ENCODE measurements at regions not wholly inside any gene's neighbourhood (a gene's known extent, or its start where the extent isn't known, plus 50 kb on each side); places are given as distances from the start of the nearest gene placed in this dataset.
"Not testable (repeated sequence)": the region's sequence is repeated elsewhere in the genome, so short reads cannot be mapped to it uniquely, and the experiment has no call there.

DNA sequence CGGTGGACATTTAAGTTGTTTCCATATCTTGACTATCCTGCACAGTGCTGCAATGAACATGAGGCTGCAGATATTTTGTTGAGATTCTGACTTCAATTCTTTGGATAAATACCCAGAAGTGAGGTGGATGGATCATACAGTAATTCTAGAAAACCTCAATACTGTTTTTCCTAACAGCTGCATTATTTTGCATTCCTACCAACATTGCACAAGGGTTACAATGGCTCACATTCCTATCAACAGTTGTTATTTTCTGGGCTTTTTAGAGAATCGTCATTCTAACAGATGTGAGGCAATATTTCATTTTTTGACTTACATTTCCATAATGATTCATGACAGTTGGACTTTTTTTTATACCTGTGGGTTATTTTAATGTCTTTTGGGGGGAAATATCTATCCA lies 716.9 kb upstream of the ANO3 start:
- DNase-seq (ENCODE audit: low read depth), result no peak

DNA sequence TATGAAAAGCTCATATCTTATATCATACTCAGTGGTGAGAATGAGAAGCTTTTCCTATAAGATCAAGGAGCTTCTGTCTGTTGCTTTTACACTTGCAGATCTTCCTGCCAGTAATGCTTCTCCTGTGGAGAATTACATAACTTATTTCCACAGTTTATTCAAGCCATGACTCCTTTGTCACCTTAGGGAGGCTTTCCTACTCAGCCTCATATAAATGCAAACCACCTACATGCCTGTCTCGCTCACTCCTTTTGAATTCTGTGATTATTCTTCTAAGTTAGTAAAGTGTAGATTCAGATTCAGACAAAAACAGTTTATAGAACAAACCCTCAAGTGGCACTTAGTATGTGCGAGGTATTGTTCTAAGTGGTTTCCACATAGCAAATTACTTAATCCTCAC lies 716.1 kb upstream of the ANO3 start:
- no peak for DNase-seq (ENCODE audit: low read depth)

DNA sequence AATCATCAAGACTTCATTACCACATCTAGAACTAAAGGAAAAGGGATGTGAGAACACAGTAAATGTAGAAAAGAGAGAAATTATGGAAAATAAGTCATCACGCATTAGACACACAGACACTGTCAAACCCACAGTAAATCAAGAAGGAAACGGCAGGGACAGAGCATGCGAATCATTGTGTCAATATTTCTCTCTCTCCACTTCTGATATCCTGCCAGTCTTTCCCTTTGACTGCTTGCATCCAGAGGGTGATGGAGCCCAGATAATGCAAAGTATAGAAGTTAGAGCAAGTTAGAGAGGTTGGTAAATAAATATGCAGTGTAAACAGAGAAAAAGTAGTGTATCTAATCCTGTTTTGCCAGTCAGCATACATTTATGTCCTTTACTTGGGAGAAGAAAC lies 706.8 kb upstream of the ANO3 start:
- DNase-seq (ENCODE audit: low read depth), result no peak

DNA sequence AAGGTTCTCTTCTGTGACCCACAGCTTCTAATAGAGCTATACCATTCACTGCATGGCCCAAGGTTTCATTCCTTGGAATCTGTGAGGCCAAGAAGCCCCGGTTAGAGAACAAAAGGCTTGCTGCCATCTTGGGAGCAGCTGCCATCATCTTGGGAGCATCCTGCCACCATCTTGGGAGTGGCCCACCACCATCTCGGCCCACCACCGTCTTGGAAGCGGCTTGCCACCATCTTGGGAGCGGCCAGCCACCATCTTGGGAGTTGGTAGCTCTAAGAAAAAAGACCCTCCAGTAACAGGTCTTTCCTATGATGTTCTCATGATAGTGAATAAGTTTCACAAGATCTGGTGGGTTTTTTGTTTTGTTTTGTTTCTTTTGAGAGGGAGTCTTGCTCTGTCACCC lies 703.9 kb upstream of the ANO3 start:
- no peak for DNase-seq (ENCODE audit: low read depth)

DNA sequence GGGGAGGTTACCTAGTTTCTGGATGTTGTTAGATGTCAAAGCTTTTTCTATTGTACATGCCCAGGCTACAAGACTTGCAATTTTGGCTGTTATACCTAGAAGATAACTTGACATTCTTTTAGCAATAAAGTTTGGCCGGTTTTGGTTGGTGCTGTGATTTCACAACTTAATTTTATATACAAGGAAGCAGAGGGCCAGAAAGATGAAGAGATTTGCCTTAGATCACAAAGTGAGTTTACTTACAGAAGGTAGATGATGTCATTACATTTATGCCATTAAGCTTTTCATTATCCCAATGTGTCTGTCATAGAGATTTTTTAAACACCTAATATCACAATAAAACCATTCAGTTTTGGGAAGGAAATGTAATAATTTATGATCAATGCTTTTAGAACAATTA lies 698.7 kb upstream of the ANO3 start:
- DNase-seq (ENCODE audit: low read depth), result no peak

DNA sequence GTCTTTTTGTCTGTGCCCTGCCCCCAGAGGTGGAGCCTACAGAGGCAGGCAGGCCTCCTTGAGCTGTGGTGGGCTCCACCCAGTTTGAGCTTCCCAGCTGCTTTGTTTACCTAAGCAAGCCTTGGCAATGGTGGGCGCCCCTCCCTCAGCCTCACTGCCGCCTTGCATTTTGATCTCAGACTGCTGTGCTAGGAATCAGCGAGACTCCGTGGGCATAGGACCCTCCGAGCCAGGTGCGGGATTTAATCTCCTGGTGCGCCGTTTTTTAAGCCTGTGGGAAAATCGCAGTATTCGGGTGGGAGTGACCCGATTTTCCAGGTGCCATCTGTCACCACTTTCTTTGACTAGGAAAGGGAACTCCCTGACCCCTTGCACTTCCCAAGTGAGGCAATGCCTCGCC lies 682.7 kb upstream of the ANO3 start:
- not testable (repeated sequence) for DNase-seq (ENCODE audit: low read depth)

DNA sequence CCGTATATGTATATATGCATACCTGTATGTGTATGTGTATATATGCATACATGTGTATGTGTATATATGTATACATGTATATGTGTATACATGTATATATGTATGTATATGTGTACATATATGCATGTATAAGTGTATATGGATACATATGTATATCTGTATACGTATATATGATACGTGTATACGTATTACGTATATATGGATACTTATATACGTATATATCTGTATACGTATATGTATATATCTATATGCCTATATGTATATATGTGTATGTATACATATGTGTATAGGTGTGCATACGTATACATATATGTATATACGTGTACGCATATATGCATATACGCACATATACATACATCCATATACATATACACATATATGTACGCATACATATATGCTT lies 681.6 kb upstream of the ANO3 start:
- no peak for DNase-seq (ENCODE audit: low read depth)

DNA sequence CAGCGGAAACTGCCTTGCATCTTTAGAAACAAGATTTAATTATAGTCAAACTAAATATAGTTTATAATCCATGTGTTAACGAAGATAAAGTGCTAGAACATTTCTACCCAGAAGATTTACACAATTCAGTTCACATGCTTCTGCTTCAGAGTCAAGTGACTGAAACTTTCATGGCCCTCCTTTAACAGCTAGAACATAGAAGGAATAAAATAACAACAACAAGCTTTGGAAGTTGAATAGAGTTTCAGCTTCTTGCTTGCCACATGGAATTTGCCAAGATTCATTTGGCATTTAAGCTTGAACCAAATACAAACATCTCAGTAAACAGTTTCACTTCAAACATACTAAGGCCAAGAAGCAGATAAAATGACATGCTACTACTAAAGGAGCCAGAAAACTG lies 676.3 kb upstream of the ANO3 start:
- DNase-seq (ENCODE audit: low read depth), result no peak

DNA sequence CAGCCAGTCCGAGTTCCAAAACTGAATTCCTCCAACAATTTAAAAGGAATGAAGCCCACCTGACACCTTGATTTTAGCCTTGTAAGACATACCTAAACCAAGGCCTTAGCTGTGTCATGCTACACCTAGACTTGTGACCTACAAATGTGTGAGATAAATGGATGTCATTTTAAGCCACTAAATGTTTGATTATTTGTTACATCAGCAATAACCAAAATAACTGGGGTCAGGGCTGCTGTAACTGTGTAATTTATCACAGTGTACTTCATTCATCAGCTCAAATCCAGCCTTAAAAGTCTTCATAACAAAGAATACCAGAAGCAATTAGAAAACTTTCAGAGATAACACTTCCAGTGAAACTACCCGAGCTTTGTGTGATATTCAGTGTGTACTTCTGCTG lies 673.0 kb upstream of the ANO3 start:
- no peak for DNase-seq (ENCODE audit: low read depth)

DNA sequence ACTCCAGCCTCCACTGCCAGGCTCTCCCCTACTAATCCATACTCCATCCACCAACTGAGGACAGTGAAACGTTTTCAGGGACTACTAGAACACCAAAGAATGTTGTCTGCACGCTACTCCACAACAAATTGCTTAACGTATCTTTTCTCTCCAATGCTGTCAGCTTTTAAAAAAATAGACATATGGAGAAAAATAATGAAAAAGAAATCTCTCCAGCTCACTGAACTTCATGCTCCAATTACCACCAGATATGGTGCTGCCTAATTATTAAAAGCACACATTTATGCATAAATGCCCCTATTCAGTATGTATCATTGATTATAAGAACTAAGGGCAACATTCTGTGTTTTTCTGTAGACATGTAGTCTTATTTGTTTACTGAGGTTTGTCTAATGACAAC lies 672.2 kb upstream of the ANO3 start:
- no peak for DNase-seq (ENCODE audit: low read depth)

DNA sequence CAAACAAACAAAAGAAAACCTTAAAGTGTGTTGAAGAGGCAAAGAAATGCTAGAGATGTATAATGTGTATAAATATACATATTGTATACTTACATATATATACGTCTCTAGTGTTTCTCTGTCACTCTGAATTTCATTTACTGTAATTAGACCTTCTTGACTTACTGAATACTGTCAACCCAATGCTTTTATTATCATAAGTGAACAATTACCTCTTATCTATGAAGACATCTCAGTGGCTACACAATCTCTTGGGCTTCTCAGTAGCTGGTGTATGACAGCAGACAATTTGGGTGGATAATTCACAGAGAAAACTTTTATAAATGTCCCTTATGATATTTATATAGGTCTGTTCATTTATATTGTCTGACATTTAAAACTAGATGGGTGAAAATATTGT lies 664.1 kb upstream of the ANO3 start:
- DNase-seq (ENCODE audit: low read depth), result no peak

DNA sequence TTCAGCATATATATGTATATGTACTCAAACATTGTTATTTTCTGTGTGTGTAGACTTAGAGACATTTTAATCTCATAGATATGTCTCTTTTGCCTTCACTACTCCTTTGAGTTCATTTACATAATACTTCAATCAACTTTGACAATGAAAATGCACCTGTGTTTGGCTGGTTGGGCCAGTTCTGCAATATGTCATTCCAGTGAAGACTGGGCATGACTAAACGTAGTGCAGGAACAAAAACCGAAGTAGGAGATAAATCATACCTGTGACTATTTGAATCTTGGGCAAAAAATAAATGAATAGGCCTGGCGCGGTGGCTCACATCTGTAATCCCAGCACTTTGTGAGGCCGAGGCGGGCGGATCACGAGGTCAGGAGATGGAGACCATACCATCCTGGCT lies 640.0 kb upstream of the ANO3 start:
- DNase-seq (ENCODE audit: low read depth), result no peak

DNA sequence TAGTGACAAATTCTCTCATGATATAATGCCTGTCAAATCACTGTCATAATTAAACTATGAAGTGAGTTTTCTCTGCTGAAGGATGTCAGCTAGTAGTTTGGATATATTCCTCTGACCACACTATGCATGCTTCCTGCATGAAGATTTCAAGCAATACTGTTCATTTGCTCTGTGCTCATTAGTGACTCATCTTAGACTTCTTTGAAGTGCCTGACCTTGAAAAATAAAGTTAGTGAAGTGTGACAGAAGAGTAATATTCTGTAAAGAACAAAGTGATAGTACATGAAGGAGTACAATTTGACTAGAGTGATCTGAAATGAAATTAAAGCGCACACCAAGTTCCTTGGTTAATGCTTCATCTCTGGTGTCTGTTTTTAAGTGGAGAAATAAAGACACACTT lies 629.5 kb upstream of the ANO3 start:
- DNase-seq (ENCODE audit: low read depth), result no peak

DNA sequence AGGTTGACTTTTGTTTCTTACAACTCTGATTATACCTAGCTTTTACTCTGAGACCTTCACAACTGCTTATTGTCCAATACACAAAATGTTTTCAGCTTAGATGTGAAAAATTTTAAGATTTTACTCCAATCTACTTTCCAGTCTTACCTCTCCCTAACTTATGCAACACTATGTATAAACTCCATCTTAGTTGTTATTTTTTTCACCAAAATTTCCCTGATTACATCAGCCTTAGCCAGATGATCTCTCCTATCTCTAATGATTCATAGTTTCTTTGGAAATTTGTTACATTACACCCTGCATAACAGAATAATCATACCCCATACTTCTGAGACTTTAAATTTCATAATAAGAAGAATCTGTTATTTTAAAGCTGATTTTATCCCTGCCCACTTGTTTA lies 621.0 kb upstream of the ANO3 start:
- DNase-seq (ENCODE audit: low read depth), result no peak

DNA sequence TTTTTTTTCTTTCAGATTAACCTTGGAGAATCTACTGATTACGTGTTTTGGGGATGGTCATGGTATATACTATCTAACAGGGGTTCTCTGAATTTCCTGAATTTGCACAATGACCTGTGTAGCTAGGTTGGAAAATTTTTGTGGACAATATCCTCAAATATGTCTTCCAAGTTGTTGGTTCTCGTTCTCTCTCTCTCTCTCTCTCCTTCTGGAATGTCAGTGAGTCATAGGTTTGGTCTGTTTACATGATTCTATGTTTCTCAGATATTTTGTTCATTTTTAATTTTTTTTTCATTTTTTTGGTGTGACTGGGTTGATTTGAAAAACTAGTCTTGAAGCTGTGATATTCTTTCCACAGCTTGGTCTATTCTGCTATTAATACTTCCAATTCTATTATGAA lies 604.0 kb upstream of the ANO3 start:
- no peak for DNase-seq (ENCODE audit: low read depth)

DNA sequence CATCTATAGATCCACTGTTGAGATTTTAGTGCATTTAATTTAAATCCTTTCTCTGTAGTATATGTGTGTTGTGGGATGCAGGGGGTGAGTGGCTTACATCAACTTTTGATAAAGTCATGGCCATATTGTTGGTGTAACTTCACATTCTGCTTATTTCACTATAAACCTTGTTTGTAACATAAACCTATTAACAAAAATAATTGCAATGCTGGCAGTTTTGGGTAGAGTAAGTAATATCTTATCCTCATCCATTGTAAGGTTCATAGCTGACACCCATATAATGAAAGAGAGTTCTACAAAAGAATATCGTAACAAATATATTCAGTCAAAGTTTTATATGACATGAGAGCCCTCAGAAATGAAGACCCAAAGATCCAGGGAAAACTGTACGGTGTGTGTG lies 601.7 kb upstream of the ANO3 start:
- no peak for DNase-seq (ENCODE audit: low read depth)

DNA sequence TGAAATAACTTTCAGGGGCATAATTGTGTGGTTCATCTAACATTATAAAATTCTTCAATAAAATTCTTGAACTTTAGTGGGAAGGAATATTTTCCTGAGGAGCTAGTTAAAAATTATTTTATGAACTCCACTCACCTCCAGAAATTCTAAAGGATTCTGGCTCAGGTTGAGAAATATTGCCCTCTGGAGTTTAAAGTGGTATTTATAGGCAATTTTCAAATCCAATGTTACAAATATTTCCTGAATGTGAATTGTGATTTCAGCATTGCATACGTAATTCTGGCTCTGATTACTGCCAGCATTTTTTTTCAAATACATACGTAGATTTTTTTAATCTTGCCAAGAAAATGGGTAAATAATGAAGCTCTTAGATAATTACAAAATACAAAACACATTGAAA lies 598.2 kb upstream of the ANO3 start:
- no peak for DNase-seq (ENCODE audit: low read depth)

DNA sequence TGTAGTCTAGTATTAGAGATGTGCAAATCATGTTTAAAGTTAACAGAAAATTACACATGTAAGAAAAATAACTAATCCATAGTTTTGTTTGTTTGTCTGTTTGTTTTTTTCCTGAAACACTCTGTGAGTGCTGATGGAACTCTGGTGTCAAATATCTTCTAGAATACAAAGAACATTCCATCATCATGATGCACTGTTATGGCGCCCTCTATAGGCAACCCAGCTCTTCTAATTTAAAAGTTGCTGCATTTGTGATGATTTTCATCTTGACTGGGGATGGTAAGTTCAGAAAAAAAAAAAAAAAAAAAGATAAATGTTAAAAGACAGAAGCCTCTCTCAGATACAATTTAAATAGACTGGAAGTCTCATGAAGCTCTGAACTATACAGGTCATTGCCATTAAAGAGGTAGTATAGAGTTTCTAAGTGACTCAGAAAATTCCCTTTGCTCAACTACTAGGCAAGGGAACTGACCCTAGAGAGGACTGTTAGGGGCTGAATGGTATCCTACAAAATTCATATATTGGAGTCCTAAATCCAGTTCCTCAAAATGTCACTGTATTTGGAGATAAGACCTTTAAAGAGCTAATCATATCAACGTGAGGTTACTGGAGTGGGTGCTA lies 597.2 kb upstream of the ANO3 start:
- no peak for DNase-seq (ENCODE audit: low read depth)

DNA sequence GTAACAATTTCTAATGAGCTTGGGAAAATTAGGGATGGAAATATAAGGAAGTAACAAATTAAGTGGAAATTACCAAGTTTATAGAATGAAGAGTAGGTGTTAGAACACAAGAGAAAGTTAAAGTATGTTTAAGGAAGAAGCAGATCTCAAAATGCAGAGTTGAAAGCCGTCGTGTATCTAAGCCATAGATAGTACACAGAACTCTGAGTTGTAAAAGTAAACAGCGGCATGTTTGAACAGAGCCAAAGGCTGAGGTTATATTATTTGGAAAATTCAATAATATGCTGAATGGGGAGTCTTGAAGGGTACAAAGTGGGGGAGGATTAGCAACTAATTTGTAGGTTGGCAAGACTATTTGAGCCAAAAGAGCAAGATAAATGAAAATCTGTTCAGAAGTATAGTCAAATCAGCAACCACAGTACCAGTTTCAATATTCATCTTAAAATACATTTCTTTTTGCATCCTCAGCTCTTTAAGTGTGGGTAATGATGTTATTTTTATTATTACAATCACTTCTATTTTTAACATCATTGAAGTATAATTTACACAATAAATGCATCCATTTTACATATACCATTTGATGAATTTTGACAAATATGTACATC lies 594.8 kb upstream of the ANO3 start:
- DNase-seq (ENCODE audit: low read depth), result no peak

DNA sequence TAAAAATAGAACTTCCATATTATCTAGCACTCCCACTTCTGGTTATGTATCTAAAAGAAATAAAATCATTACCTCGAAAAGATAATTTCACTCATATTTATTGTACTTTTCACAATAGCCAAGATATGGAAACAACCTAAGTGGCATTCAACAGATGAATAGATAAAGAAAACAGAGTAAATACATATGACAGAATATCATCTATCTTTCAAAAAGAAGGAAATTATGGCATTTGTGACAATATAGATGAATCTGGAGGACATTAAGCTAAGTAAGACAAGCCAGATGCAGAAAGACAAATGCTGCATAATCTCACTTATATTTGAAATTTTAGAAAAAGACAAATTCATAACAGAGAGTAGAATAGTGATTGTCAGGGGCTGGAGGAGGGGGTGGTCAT lies 590.0 kb upstream of the ANO3 start:
- no peak for DNase-seq (ENCODE audit: low read depth)

DNA sequence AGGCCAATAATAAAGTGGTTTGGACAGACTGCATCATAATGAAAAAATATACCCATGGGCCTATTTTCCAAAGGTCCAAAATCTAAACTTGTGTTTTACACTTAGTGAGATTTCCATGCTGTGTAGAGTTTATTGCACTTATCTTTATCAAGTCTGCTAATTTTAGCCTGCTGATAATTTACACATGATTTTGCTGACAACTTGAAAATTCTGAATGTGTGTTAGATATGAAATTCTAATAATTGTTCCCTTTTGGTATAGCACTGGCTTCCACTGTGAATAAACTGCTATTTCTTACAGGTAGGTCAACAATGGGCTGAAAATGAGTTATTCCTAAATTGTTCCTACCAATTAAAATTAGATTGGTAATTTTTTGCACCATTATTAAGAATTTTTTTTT lies 589.1 kb upstream of the ANO3 start:
- no peak for DNase-seq (ENCODE audit: low read depth)

DNA sequence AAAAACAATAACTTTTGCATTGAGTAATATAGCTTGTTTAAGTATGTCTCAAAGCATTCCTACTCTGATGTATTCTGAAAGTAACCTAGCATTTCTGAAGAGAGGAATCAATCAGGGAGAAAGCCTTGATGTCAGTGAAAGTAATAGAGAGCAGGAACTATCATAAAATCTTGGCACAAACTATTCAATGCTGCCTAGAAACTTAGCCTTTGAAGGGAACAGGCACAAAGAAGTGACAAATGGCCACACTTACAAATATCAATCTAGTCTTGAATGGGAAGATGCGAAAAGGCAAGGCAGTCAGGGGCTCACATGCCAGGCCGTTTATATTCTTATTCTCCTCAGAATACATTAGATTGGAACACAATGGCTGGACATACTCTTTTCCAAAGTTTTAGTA lies 576.5 kb upstream of the ANO3 start:
- no peak for DNase-seq (ENCODE audit: low read depth)

DNA sequence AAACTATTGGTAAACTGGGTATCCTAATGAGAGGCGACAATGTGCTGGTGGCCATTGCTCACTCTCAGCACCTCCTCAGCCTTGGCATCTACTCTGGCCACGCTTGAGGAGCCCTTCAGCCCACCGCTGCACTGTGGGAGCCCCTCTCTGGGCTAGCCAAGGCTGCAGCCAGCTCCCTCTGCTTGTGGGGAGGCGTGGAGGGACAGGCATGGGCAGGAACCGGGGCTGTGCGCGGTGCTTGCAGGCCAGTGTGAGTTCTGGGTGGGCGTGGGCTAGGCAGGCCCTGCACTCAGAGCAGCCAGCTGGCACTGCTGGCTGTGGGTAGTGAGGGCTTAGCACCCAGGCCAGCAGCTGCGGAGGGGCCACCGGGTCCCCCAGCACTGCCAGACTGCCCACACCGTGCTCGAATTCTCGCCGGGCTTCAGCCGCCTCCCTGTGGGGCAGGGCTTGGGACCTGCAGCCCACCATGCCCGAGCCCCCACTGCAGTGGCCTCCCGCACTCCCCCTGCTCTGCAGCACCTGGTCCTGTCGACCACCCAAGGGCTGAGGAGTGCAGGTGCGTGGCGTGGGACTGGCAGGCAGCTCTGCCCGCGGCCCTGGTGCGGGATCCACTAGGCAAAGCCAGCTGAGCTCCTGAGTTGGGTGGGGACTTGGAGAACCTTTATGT lies 575.9 kb upstream of the ANO3 start:
- DNase-seq (ENCODE audit: low read depth), result no peak

DNA sequence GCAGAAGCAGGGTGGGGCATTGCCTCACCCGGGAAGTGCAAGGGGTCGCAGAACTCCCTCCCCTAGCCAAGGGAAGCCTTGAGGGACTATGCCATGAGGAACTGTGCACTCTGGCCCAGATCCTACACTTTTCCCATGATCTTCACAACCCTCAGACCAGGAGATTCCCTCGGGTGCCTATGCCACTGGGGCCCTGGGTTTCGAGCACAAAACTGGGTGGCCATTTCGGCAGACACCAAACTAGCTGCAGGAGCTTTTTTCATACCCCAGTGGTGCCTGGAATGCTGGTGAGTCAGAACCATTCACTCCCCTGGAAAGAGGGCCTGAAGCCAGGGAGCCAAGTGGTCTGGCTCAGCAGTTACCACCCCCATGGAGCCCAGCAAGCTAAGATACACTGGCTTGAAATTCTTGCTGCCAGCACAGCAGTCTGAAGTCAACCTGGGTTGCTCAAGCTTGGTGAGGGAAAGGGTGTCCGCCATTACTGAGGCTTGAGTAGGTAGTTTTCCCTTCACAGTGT lies 573.7 kb upstream of the ANO3 start:
- no peak for DNase-seq (ENCODE audit: low read depth)
